ENCODE measurements at regions not wholly inside any gene's neighbourhood (a gene's known extent, or its start where the extent isn't known, plus 50 kb on each side); places are given as distances from the start of the nearest gene placed in this dataset.

- no TSS peak for BruUV-seq (replicated peaks)
- Histone ChIP-seq H2AFZ (ENCODE audit: low read length) (peak overlapping the region; percentile 35; the same call in 1 of the 2 replicates), H3K36me3 (ENCODE audit: low read depth, low read length) (no peaks in the 10 kb centered on the region), H4K20me1 (ENCODE audit: low read length) (no peaks in the 10 kb centered on the region), H3K4me2 (ENCODE audit: low read length) (peak overlapping the region; percentile 79), H3K27ac (ENCODE audit: low read length) (peak overlapping the region; percentile 95), H3K9me2 (replicated peaks; ENCODE audit: low read length) (no peaks in the 10 kb centered on the region), H3F3A (ENCODE audit: low read length, unreplicated experiment) (no peaks in the 10 kb centered on the region), H3K27me3 (ENCODE audit: low read length) (no peaks in the 10 kb centered on the region), H3K79me2 (ENCODE audit: low read length) (no peaks in the 10 kb centered on the region), H3K4me3 (ENCODE audit: low read length) (peak overlapping the region; percentile 39), H3K9ac (ENCODE audit: low read length) (peak overlapping the region; percentile 74), H3K4me1 (ENCODE audit: insufficient read depth, low read length) (peaks cover 57% of the 10 kb centered on the region), H3K9me3 (ENCODE audit: low read length) (no peaks in the 10 kb centered on the region)
- ATAC-seq = peak; percentile 40
- DNase-seq = peak; percentile 55
- ChIA-PET CTCF (no interaction called here), POLR2A (ENCODE audit: unreplicated experiment) (no interaction called here)
- TF ChIP-seq EZH2phosphoT487 (IDR thresholded peaks at IDR 0.05; ENCODE audit: borderline replicate concordance, low read length) = no peak
- TF ChIP-seq CTCF (conservative IDR thresholded peaks at IDR 0.05; ENCODE audit: low read depth, low read length) = no peak
- TF ChIP-seq EZH2 (IDR thresholded peaks at IDR 0.05; ENCODE audit: low read length, unreplicated experiment) = no peak
- intact Hi-C loops (cut with micrococcal nuclease) = loop anchor here (1.0 to 2.0 kb wide), 5 partner anchors 25 to 437 kb away; no protein-coding TSS in a partner anchor
These were observed 439.5 kb downstream of the EFNB2 start for GRCh38 chr13:106095919-106096318.

GRCh38 chr13:106095406-106095805 is 440.1 kb downstream of the EFNB2 start:
- H3K4me2 ChIP-seq (ENCODE audit: low read length) = peak overlapping the region; percentile 79
- no peaks in the 10 kb centered on the region for H4K20me1 ChIP-seq (ENCODE audit: low read length)
- H3K27me3 ChIP-seq (ENCODE audit: low read length) = no peaks in the 10 kb centered on the region
- H3K36me3 ChIP-seq (ENCODE audit: low read depth, low read length) = no peaks in the 10 kb centered on the region
- DNase-seq = no peak
- intact Hi-C loops (cut with micrococcal nuclease) = no loop called here
- TF ChIP-seq EZH2 (IDR thresholded peaks at IDR 0.05; ENCODE audit: low read length, unreplicated experiment) = no peak
- no peak for TF ChIP-seq EZH2phosphoT487 (IDR thresholded peaks at IDR 0.05; ENCODE audit: borderline replicate concordance, low read length)
- TF ChIP-seq CTCF (conservative IDR thresholded peaks at IDR 0.05; ENCODE audit: low read depth, low read length) = no peak; the same call in 1 of the 2 replicates
- no peak overlapping the region for H3K4me3 ChIP-seq (ENCODE audit: low read length)
- POLR2A ChIA-PET (ENCODE audit: unreplicated experiment) = no interaction called here
- no peaks in the 10 kb centered on the region for H3K79me2 ChIP-seq (ENCODE audit: low read length)
- no peak overlapping the region for H2AFZ ChIP-seq (ENCODE audit: low read length)
- H3K9me3 ChIP-seq (ENCODE audit: low read length) = no peaks in the 10 kb centered on the region
- H3K27ac ChIP-seq (ENCODE audit: low read length) = peak overlapping the region; percentile 95
- CTCF ChIA-PET = no interaction called here
- H3F3A ChIP-seq (ENCODE audit: low read length, unreplicated experiment) = no peaks in the 10 kb centered on the region
- H3K4me1 ChIP-seq (ENCODE audit: insufficient read depth, low read length) = peaks cover 52% of the 10 kb centered on the region
- no TSS peak for BruUV-seq (replicated peaks)
- ATAC-seq = no peak
- H3K9me2 ChIP-seq (replicated peaks; ENCODE audit: low read length) = no peaks in the 10 kb centered on the region
- H3K9ac ChIP-seq (ENCODE audit: low read length) = peak overlapping the region; percentile 74; the same call in 1 of the 2 replicates

- ChIA-PET POLR2A (ENCODE audit: unreplicated experiment) (no interaction called here), CTCF (no interaction called here)
- Histone ChIP-seq H3K27ac (ENCODE audit: low read length) (no peak overlapping the region), H3F3A (ENCODE audit: low read length, unreplicated experiment) (no peaks in the 10 kb centered on the region), H4K20me1 (ENCODE audit: low read length) (no peaks in the 10 kb centered on the region), H3K4me1 (ENCODE audit: insufficient read depth, low read length) (peaks cover 9% of the 10 kb centered on the region), H3K27me3 (ENCODE audit: low read length) (no peaks in the 10 kb centered on the region), H3K9me3 (ENCODE audit: low read length) (no peaks in the 10 kb centered on the region), H3K4me3 (ENCODE audit: low read length) (no peak overlapping the region), H3K4me2 (ENCODE audit: low read length) (no peak overlapping the region), H3K79me2 (ENCODE audit: low read length) (no peaks in the 10 kb centered on the region), H3K9ac (ENCODE audit: low read length) (no peak overlapping the region), H3K9me2 (replicated peaks; ENCODE audit: low read length) (no peaks in the 10 kb centered on the region), H2AFZ (ENCODE audit: low read length) (no peak overlapping the region), H3K36me3 (ENCODE audit: low read depth, low read length) (no peaks in the 10 kb centered on the region)
- intact Hi-C loops (cut with micrococcal nuclease) = no loop called here
- DNase-seq (no peak), ATAC-seq (no peak)
- no TSS peak for BruUV-seq (replicated peaks)
- TF ChIP-seq EZH2phosphoT487 (IDR thresholded peaks at IDR 0.05; ENCODE audit: borderline replicate concordance, low read length) = no peak
- no peak for TF ChIP-seq EZH2 (IDR thresholded peaks at IDR 0.05; ENCODE audit: low read length, unreplicated experiment)
- no peak for TF ChIP-seq CTCF (conservative IDR thresholded peaks at IDR 0.05; ENCODE audit: low read depth, low read length)
These were observed 445.5 kb downstream of the EFNB2 start for GRCh38 chr13:106090001-106090400.
